AG08396 (cell line): ENCODE measurements at regions not wholly inside any gene's neighbourhood (a gene's known extent, or its start where the extent isn't known, plus 50 kb on each side); places are given as distances from the start of the nearest gene placed in this dataset.

ENCODE experiments used
- DNase-seq: peaks from one replicate; pipeline ENCODE4 v3.0.0; 2012; ENCODE audit warnings: low spot score, mixed read lengths

- no peak for DNase-seq
Measured at GRCh38 chrX:110432091-110432905, 73.7 kb downstream of the RTL9 start.

DNA sequence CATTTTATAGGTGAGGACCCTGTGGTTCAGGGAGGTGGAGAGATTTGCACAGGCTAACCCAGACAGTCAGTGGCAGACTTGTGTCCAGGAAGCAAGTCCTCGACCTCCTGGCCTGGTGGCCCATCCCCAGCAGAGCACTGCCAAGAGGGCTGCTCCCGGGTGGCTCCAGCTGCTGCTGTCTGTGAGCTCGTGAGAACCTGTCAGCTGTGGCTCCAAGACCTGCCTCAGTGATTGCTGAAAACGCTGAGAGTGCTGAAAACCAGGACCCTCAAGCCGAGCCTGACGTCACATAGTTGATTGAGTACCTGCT, 74.2 kb downstream of the RTL9 start:
- no peak for DNase-seq

GRCh38 chrX:110435196-110435595, 76.5 kb downstream of the RTL9 start:
- no peak for DNase-seq

DNA sequence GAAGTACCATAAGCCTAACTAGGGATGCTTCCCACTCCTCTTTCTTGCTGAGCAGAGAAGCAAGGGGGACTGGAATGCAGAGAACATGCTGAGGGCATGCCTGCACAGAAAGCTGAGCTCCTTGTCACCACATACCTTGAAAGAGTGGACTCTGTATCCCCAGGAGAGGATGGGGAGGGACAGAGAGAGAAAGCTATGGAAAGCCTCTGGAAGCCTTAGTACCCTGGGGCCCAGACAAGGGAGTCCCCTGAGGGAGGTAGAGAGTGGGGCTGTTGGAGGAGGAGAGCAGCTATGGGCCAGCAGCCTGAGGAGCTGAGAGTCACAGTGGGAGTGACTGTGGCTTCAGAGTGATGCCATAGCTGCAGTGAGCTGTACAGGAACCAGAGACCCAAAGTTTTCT, 77.9 kb downstream of the RTL9 start:
- no peak for DNase-seq

DNA sequence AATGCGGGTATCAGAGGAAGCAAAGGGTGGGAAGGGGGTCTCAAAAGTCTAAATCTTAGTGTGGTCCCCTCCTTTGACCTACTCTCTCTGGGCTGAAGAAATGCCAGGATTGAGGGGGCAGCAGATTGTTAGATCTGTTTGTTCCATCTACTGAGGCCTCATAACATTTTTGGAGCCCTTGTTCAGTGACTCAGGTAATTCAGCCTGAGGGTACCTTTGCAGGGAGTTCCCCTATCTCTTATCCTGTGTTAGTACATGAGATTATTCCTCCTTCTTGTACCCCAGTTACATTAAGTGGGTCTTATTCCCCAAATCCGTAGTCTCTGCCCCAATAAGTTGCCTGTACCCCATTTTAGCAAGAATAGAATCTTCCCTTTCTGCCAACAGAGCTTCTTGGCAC, 79.0 kb downstream of the RTL9 start:
- DNase-seq = no peak

DNA sequence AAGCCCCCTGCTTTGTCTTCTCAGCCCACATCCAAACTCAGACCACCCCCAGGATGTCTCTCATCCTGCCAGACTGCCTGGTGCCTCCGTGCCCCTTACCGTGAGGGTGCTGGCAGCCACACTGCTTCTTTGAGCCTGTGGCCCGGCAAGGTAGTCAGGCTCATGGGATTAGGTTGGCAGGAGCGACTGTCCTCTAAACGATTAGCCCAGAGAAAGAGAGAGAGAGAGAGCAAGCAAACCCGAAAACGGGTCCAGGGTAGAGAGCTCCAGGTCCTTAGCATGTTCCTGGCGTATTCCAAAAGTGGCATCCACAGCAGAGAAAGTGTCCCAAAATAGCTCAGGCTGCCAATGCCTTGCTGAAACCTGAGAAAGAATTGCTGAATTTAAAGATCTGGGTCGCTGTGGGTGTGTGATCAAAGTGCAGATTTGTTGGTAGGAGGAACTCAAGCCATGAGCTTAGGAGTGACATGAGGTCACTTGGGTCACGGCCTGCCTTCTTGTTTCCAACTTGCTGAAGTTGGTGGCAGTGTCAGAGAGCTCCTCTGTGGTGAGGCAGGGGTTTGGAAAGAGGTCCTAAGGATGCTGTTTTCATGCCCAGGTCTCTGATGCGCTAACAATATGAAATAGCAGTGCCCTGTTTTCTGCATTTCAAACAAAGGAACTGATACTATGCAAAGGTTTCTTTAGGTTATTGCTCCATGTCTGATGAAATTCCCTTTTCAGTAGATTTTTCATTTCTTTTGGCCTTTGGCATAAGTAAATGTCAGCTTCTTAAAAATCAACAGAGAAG, 81.6 kb downstream of the RTL9 start:
- DNase-seq = no peak

DNA sequence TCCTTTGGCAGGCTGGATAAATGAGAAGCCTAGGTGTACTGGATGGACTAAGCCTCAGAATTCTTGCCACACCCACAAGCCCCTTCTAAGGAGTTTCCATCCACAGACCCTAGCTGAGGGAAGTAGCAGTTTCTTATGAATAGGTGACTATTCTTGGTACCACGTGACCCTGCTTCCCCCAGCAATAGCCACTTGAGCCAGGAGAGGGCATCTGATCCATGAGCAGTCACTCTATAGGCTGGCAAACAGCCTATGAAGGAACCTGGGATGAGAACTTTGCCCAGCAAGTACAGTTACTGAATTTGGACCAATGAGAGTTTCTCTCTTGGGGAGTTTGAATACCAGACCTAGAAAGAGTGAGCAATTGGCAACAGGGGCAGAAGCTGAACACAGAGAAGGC, 84.0 kb downstream of the RTL9 start:
- peak; percentile 51 for DNase-seq

- no peak for DNase-seq
Measured at GRCh38 chrX:110444996-110445395, 86.3 kb downstream of the RTL9 start.

DNA sequence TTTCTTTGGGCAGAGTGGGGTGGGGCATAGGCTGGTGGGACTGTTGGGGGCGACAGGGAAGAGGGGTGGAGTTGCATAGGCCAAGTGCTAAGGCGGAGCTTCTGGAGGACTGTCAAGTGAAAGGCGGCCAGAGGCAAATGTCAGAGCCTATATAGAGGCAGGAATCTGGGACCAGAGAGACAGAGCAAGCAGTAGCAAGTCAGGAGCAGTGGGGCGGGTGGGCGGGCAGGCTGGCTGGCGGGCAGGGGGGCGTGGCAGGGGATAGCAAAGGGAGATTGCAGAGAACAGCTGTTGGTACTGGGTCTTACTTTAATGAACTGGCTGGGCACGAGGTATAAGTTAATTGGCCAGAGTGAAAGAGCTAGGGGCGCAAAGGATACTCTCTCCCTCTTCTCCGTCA, 89.8 kb downstream of the RTL9 start:
- DNase-seq = no peak

DNA sequence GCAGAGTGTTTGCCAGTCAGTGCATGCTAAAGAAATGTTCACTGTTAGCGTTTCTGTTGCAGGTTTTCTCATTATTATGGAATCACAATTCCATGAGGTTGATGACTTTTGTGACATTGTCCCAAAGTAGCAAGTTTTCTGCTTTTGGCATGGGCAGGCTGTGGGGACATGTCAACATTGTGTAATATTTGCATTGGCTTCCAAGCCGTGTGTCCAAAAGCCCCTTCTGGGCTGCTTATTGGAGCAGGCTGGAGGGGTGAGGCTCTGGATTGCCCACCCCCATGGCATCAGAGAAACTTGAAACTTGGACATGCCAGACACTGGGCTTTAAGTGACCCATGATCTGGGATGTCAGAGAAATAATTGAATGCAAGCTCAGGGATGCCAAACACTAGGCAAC, 90.7 kb downstream of the RTL9 start:
- no peak for DNase-seq

- peak; percentile 82 for DNase-seq
Measured at GRCh38 chrX:110450050-110450449, 91.4 kb downstream of the RTL9 start.

DNA sequence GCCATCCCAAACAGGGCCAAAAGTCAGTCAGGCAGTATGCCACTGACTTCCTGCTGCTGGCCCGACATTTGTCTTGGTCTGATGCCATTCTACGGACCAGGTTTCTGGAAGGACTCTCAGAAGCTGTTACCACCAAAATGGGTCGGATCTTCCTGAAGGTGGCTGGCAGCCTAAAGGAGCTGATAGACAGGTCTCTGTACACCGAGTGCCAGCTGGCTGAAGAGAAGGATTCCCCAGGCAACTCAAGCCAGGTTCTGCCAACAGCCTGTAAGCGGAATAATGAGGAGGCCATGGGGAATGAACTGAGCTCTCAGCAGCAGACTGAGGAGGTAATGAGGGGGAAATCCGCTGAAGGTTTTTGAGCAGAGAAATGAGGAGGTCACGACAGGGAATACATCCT, 95.7 kb downstream of the RTL9 start:
- DNase-seq = no peak

GRCh38 chrX:110462957-110463356, 104.3 kb downstream of the RTL9 start:
- DNase-seq = no peak

GRCh38 chrX:110466790-110467189, 108.1 kb downstream of the RTL9 start:
- no peak for DNase-seq

DNA sequence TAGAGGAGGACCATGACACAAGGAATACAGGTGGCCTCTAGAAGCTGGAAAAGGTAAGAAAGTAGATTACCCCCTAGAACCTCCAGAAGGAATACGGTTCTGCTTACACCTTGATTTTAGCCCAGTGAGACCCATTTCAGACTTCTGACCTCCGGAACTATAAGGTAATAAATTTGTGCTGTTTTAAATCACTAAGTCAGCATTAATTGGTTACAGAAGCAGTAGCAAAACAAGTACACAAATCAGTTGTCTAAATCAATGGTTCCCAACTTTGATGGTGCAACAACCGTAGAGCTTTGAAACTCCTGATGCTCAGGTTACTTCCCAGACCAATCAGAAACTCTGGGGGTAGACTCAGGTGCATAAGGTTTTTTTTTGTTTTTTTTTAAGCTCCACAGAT, 113.6 kb downstream of the RTL9 start:
- no peak for DNase-seq

DNA sequence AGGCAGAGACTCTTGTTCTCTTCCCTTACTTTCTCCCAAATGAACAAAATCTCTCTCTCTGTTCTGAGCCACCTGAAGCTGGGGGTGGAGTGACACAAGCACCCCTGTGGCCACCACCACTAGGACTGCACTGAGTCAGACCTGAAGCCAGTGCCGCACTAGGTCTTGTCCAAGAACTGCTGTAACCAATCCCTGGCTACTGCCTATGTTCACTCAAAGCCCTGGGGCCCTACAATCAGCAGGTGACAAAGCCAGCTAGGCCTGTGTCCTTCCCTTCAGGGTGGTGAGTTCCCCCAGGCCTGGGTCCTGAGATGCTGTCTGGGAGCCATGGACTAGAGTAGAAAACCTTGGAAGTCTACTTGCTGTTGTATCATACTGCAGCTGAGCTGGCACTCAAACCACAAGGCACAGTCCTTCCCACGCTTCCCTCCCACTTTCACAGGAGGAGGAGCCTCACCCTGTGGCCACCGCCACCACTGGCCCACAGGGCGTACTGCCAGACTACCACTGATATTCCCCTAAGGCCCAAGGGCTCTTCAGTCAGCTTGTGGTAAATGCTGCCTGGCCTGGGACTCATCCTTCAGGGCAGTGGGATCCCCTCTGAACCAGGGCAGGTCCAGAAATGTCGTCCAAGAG, 119.1 kb downstream of the RTL9 start:
- no peak for DNase-seq

DNA sequence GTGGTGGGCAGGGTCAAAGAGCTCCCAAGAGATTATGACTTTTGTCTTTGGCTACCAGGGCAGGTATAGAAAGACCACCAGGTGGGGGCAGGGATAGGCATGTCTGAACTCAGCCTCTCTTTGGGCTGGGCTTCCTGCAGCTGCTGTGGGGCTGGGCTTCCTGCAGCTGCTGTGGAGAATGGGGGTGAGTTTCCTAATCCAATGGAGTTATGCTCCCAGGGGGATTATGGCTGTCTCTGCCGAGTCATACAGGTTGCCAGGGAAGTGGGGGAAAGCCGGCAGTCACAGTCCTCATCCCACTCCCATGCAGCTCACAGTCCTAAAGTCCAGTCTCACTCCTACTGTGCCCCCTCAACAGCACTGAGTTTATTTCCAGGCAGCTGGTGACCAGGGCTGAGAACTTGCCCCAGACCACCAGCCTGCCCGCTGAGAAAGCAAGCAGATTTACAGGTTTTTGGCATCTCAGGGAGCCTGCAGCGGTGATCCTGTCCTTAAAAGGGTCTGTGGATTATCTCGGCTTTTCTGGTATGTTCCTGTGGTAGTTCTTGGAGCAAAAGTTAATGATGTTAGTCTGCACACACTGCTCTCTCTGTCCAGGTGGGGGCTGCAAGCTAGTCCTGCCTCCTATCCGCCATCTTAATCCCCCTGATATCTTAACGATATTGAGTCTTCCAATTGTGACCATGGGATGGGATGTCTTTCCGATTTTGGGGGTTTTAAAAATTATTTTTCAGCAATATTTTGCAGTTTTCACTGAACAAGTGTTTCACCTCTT, 133.4 kb downstream of the RTL9 start:
- DNase-seq = no peak

GRCh38 chrX:110504947-110505346, 146.3 kb downstream of the RTL9 start:
- DNase-seq = no peak

DNA sequence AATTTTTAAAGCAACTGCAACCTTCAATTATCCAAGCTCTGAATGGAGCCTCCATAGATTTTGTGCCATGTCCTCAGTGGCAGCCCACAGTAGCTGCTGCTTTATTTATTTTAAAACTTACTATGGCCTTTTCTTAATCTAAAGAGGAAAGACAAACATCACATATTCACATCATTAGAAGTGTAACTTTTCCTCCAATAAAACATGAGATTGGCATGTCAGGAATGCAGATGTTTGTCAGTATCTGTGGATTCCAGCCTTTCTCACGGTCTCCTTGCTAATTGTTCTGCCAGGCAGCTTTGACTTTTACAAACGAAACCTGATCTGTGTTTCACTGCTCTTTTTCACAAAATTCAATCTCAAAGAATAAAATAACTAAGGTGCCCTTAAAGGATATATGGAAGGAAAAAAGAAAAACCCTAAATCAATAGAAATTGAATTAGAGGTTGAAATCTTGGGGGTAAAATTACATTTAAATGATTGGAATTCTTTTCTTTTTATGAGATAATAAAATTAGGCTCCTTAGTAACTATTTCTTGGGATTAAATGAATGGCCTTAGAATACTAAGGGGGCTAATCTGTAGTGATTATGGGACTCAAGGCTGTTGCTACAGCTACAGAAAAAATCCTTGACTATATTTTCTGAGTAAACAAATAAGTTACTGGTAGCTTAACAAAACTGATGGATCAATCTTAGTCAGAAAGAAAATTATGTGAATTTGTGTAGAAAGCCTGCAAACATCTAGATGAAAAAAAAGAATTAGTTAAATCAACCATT, 151.3 kb downstream of the RTL9 start:
- no peak for DNase-seq

DNA sequence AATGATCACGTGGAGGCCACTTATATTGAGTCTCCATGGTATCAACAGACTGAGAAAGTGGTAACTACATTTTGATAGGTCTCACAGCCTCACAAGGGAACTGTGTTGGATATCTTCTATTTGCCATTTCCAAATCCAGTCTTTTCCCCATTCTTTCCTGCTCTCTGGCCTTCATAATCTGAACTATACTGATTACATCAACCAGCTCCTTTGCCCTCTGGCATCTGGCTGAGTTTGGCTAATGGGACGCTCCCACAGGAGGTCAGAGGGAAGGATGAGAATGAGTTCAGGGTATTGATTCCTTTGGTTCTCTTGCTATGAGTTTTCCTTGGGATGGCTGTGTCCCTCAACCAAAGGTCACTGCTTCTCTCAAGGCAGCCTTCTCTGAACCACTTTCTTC, 152.6 kb downstream of the RTL9 start:
- DNase-seq = no peak

- no peak for DNase-seq
Measured at GRCh38 chrX:110512341-110512740, 153.7 kb downstream of the RTL9 start.

DNA sequence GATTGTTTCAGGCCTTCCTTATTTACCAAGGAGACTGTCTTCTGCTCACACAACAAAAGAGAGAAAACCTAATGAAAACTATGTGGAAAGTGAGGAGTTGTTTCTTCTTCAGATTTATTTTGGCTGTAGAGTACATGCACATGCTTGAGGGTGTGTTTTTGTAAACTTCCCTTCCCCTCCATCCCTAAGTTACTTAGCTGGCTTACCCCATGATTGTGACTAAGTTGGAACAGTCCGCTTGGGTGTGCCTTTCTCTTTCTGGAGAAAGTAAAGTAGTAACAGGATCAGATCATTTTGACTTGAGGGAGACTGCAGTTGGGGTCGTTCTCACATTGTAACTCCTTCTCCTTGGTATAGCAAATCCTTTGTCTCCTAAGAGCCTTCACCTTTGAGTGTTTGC, 155.9 kb downstream of the RTL9 start:
- no peak for DNase-seq
